ENCODE measurements at regions not wholly inside any gene's neighbourhood (a gene's known extent, or its start where the extent isn't known, plus 50 kb on each side); places are given as distances from the start of the nearest gene placed in this dataset.

DNA sequence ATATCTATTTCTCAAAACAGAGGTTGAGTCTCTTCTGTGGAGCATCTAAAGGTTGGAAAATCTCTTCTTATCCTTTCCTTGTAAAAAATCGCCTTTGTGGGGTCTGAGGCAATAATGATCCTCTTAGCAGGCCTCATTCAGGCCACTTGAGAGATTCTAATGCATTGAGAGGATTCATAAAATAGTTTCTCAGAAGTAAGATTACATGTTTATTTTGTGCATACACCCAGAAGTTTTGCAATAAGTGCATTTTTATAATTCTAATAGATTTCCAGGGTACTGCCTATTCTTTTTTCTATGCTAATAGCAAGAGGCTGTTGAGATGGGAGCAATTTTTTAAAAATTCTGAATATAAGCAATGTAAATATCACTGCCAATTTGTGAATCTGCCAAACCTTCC lies 342.2 kb upstream of the KLF12 start:
- TF ChIP-seq CTCF (IDR thresholded peaks at IDR 0.05; ENCODE audit: low read depth, low read length): no peak
- H3K36me3 ChIP-seq: no peaks in the 10 kb centered on the region
- H3K4me3 ChIP-seq (ENCODE audit: low read depth, low read length): no peak overlapping the region
- no peak for DNase-seq
- H3K27ac ChIP-seq: no peak overlapping the region
- H3K9me3 ChIP-seq (ENCODE audit: severe bottlenecking): no peaks in the 10 kb centered on the region
- H3K27me3 ChIP-seq (ENCODE audit: insufficient read depth, low read depth, severe bottlenecking): no peaks in the 10 kb centered on the region

- Histone ChIP-seq H3K36me3 (no peaks in the 10 kb centered on the region), H3K27ac (no peak overlapping the region), H3K4me3 (ENCODE audit: low read depth, low read length) (no peak overlapping the region), H3K27me3 (ENCODE audit: insufficient read depth, low read depth, severe bottlenecking) (no peaks in the 10 kb centered on the region), H3K9me3 (ENCODE audit: severe bottlenecking) (no peaks in the 10 kb centered on the region)
- TF ChIP-seq CTCF (IDR thresholded peaks at IDR 0.05; ENCODE audit: low read depth, low read length): no peak
- DNase-seq: no peak
Observed at GRCh38 chr13:74466864-74467263, 332.7 kb upstream of the KLF12 start.

DNA sequence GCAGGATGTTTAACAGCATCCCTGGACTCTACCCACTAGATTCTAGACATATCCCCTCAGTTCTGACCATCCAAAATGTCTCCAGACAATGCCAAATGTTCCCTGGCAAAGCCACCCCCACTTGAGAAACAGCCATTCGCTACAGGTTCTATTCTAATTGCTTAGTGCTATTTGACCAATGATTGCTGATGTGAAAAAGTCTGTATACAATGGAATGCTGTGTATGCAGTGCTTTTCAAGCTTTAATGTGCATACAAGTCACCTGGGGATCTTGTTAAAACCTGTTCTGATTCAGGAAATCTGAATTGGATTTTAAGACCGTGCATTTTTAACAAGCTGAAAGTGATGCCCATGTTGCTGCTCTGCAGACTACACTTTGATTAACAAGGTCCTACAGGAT lies 331.8 kb upstream of the KLF12 start:
- H3K4me3 ChIP-seq (ENCODE audit: low read depth, low read length): no peak overlapping the region
- TF ChIP-seq CTCF (IDR thresholded peaks at IDR 0.05; ENCODE audit: low read depth, low read length): no peak
- no peak for DNase-seq
- no peaks in the 10 kb centered on the region for H3K27me3 ChIP-seq (ENCODE audit: insufficient read depth, low read depth, severe bottlenecking)
- no peaks in the 10 kb centered on the region for H3K36me3 ChIP-seq
- H3K9me3 ChIP-seq (ENCODE audit: severe bottlenecking): no peaks in the 10 kb centered on the region
- no peak overlapping the region for H3K27ac ChIP-seq

DNA sequence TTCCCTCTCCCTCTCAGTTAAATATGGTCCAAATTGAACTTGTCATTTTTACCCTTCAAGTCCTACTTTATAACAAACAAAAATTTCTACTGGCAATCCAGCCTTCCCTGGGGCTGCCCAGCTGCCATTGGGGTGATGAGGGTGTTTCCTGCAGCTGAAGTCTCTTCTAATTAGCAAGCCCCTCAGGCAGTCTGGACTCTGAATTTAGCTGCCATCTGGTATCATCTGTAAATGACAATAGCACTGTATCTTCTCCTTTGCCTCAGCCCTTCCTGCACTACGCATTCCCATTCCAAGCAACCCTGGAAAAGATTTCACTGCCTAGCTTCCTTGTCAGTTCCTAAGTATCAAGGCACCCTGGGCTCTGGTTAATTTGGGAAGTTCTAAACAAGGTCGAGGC lies 331.1 kb upstream of the KLF12 start:
- H3K27me3 ChIP-seq (ENCODE audit: insufficient read depth, low read depth, severe bottlenecking): no peaks in the 10 kb centered on the region
- H3K36me3 ChIP-seq: no peaks in the 10 kb centered on the region
- no peak for DNase-seq
- no peak overlapping the region for H3K27ac ChIP-seq
- H3K4me3 ChIP-seq (ENCODE audit: low read depth, low read length): no peak overlapping the region
- TF ChIP-seq CTCF (IDR thresholded peaks at IDR 0.05; ENCODE audit: low read depth, low read length): no peak
- H3K9me3 ChIP-seq (ENCODE audit: severe bottlenecking): no peaks in the 10 kb centered on the region

DNA sequence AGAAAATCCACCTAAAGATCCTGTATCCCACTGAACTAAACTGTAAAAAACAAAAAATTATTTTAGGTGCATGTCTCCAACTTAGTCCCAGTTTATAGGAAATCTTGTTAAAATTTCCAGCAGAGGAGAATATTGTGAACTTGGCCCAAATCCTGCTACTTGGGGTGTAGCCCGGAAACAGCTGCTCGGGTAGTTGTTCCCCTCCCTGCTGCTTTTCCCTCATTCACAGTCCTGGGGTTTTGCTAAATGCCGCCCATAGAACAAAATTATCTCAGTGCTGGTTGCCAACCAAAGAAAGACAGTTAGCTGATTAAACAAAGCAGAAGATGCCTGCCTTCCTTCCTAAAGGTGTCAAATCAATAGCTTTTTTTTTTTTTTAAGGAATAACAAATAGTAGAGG lies 330.5 kb upstream of the KLF12 start:
- DNase-seq: no peak

More for the DNA sequence above, 330.5 kb upstream of the KLF12 start:
- Histone ChIP-seq H3K36me3 (no peaks in the 10 kb centered on the region), H3K27ac (no peak overlapping the region), H3K4me3 (ENCODE audit: low read depth, low read length) (no peak overlapping the region), H3K9me3 (ENCODE audit: severe bottlenecking) (no peaks in the 10 kb centered on the region), H3K27me3 (ENCODE audit: insufficient read depth, low read depth, severe bottlenecking) (no peaks in the 10 kb centered on the region)
- no peak for TF ChIP-seq CTCF (IDR thresholded peaks at IDR 0.05; ENCODE audit: low read depth, low read length)

Data from WERI-Rb-1 (cell line).